ENCODE measurements at regions not wholly inside any gene's neighbourhood (a gene's known extent, or its start where the extent isn't known, plus 50 kb on each side); places are given as distances from the start of the nearest gene placed in this dataset.
"Not testable (repeated sequence)": the region's sequence is repeated elsewhere in the genome, so short reads cannot be mapped to it uniquely, and the experiment has no call there.

DNA sequence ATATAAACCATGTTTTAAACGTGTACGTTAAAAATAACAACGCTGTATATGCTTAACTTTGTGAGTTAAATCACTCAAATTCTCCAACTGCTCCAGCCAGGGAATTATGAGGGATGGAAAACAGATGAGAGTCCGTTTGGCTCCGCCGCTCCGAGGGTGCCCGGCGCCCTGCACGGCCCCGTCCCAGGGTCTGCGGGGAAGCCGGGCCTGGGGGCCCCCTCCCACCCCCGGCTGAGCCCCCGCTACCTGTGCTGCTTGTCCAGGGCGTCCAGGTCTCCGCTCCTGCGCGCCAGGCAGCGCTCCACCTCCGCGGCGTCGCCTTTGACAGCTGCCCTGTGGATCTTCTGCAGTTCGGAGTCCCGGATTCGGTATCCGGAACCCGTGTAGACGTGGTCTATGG is 415.5 kb downstream of the FOXD4L4 start:
- H3K27me3 Mint-ChIP-seq (ENCODE audit: low read depth); H3K36me3 Mint-ChIP-seq (ENCODE audit: low read depth); intact Hi-C loops (cut with micrococcal nuclease); H3K9me3 Mint-ChIP-seq; DNase-seq (ENCODE audit: low spot score); H3K4me3 Mint-ChIP-seq (ENCODE audit: low read depth); H3K4me1 Mint-ChIP-seq (ENCODE audit: low read depth); H3K27ac Mint-ChIP-seq: not testable (repeated sequence)

- H3K36me3 Mint-ChIP-seq (ENCODE audit: low read depth); H3K4me1 Mint-ChIP-seq (ENCODE audit: low read depth); H3K9me3 Mint-ChIP-seq; H3K4me3 Mint-ChIP-seq (ENCODE audit: low read depth); H3K27me3 Mint-ChIP-seq (ENCODE audit: low read depth); H3K27ac Mint-ChIP-seq; intact Hi-C loops (cut with micrococcal nuclease): not testable (repeated sequence)
- peak; percentile 58 for DNase-seq (ENCODE audit: low spot score)
Observed at GRCh38 chr9:66153021-66153725, 416.2 kb downstream of the FOXD4L4 start.

GRCh38 chr9:66153971-66154691 is 417.2 kb downstream of the FOXD4L4 start:
- H3K27ac Mint-ChIP-seq; H3K4me3 Mint-ChIP-seq (ENCODE audit: low read depth); H3K4me1 Mint-ChIP-seq (ENCODE audit: low read depth); H3K36me3 Mint-ChIP-seq (ENCODE audit: low read depth); H3K27me3 Mint-ChIP-seq (ENCODE audit: low read depth); H3K9me3 Mint-ChIP-seq; intact Hi-C loops (cut with micrococcal nuclease): not testable (repeated sequence)
- peak; percentile 12 for DNase-seq (ENCODE audit: low spot score)

DNA sequence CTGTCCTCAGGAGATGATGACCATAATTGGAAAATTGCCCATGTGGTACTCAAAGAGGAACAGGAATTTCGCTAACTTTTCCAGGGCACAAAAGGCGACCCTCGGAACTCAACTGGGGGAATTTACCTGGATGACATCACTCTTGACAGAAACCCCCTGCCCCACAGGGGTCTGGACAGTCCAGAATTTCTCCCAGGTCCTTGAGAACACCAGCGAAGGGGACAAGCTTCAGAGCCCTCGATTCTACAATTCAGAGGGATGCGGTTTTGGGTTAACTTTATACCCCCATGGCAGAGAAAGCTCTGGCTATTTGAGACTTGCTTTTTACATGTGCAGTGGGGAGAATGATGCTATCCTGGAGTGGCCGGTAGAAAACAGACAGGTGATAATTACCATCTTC is 445.4 kb downstream of the FOXD4L4 start:
- DNase-seq (ENCODE audit: low spot score); H3K36me3 Mint-ChIP-seq (ENCODE audit: low read depth); H3K9me3 Mint-ChIP-seq; H3K27ac Mint-ChIP-seq; H3K27me3 Mint-ChIP-seq (ENCODE audit: low read depth); H3K4me3 Mint-ChIP-seq (ENCODE audit: low read depth); H3K4me1 Mint-ChIP-seq (ENCODE audit: low read depth); intact Hi-C loops (cut with micrococcal nuclease): not testable (repeated sequence)

DNA sequence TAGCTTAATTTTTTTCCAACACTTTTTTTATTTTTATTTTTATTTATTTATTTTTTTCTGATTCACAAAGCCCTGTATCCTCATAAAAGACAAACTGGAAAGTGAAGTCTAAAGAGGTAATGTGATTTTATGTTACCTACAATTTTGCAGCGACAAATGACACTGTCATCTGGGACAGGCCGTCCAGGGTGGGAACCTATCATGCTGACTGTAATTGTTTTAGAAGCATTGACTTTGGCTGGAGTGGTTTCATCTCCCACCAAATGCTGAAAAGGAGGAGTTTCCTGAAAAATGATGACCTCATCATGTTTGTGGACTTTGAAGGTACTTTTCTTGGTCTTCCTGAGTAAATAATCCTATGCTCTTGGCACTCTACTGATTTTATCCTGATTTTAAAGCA is 446.7 kb downstream of the FOXD4L4 start:
- H3K36me3 Mint-ChIP-seq (ENCODE audit: low read depth); DNase-seq (ENCODE audit: low spot score); H3K27ac Mint-ChIP-seq; H3K27me3 Mint-ChIP-seq (ENCODE audit: low read depth); intact Hi-C loops (cut with micrococcal nuclease); H3K4me3 Mint-ChIP-seq (ENCODE audit: low read depth); H3K4me1 Mint-ChIP-seq (ENCODE audit: low read depth); H3K9me3 Mint-ChIP-seq: not testable (repeated sequence)

DNA sequence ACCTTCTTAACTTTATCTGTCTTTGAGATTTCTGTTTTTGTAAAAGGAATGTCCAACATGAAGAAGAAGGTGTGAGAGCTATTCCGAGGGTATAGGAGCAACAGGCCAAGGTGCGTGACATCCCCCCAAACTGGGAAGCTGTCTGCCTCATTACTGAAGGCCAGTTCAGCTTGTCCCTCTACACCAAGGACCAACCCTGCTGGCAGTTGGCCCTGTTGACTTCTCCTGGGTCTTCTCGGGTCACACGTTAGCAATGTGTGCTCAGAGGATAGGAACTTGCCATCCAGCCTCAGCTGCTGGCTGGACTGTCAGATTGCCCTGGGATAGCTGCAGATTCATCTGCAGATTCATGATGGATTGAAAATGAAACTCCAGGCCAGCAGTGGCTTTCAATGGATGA is 460.3 kb downstream of the FOXD4L4 start:
- H3K4me1 Mint-ChIP-seq (ENCODE audit: low read depth); H3K36me3 Mint-ChIP-seq (ENCODE audit: low read depth); DNase-seq (ENCODE audit: low spot score); H3K27me3 Mint-ChIP-seq (ENCODE audit: low read depth); intact Hi-C loops (cut with micrococcal nuclease); H3K27ac Mint-ChIP-seq; H3K9me3 Mint-ChIP-seq; H3K4me3 Mint-ChIP-seq (ENCODE audit: low read depth): not testable (repeated sequence)

- H3K27me3 Mint-ChIP-seq (ENCODE audit: low read depth); intact Hi-C loops (cut with micrococcal nuclease); H3K4me1 Mint-ChIP-seq (ENCODE audit: low read depth); DNase-seq (ENCODE audit: low spot score); H3K36me3 Mint-ChIP-seq (ENCODE audit: low read depth); H3K27ac Mint-ChIP-seq; H3K4me3 Mint-ChIP-seq (ENCODE audit: low read depth); H3K9me3 Mint-ChIP-seq: not testable (repeated sequence)
Observed at GRCh38 chr9:66198421-66198820, 461.5 kb downstream of the FOXD4L4 start.

DNA sequence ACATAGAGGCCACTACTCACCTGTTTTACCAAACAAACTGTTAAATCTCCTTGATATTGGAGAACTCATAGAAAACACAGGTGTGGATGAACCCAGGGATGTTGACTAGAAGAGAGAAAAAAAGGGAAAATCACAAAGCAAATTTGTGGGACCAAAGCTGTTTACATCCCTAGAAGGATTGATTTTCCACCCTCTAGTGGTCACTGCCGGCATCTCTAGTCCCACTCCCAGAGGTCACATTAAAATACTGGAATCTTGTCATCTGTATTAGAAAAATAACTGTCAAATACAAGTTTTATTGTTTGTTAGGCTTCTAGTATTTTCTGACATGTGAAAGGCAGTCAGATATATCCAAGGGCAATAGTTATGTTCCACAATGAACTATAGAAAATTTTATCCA is 469.7 kb downstream of the FOXD4L4 start:
- H3K36me3 Mint-ChIP-seq (ENCODE audit: low read depth); intact Hi-C loops (cut with micrococcal nuclease); H3K4me1 Mint-ChIP-seq (ENCODE audit: low read depth); H3K27me3 Mint-ChIP-seq (ENCODE audit: low read depth); H3K9me3 Mint-ChIP-seq; H3K4me3 Mint-ChIP-seq (ENCODE audit: low read depth); DNase-seq (ENCODE audit: low spot score); H3K27ac Mint-ChIP-seq: not testable (repeated sequence)

DNA sequence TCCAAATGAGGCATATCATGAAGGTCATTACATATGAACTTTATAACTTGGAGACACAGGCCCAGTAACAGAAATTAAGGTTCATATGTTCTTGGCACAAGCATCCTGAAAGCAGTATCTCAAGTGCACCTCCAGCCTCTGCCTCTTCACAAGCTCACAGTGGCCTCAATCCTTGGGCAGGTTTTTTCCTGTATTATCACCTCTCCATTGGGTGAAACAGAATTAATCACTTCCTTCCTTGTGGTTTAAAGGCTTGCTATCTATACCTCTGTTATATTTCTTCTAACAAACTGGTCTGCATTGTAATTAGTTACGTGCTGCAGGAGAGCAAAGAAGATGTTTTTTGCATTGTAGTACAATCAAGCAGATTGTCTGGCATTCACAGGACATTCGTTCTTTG is 471.0 kb downstream of the FOXD4L4 start:
- H3K4me3 Mint-ChIP-seq (ENCODE audit: low read depth); H3K4me1 Mint-ChIP-seq (ENCODE audit: low read depth); H3K27ac Mint-ChIP-seq; H3K9me3 Mint-ChIP-seq; H3K27me3 Mint-ChIP-seq (ENCODE audit: low read depth); intact Hi-C loops (cut with micrococcal nuclease); DNase-seq (ENCODE audit: low spot score); H3K36me3 Mint-ChIP-seq (ENCODE audit: low read depth): not testable (repeated sequence)

DNA sequence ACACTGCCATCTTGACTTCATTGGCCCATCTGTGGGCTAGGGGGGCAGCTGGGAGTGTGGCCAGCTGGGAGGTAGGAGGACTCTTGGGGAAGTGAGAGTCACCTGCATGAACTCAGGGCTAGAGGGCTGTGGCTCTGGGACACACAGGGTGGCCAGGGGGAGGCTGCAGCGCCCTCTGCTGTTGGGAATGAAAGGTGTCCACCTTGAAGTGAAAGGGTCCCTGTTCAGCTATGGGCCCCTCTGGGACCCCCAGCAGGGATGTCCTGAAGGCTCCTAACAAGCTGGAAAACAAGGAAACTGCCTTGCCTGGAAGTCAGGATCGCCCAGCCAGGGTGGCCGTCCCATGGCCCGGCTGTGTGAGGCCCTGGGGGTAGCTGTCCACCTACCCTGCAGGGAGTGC is 507.8 kb downstream of the FOXD4L4 start:
- H3K4me3 Mint-ChIP-seq (ENCODE audit: low read depth); H3K4me1 Mint-ChIP-seq (ENCODE audit: low read depth); H3K9me3 Mint-ChIP-seq; intact Hi-C loops (cut with micrococcal nuclease); DNase-seq (ENCODE audit: low spot score); H3K27ac Mint-ChIP-seq; H3K36me3 Mint-ChIP-seq (ENCODE audit: low read depth); H3K27me3 Mint-ChIP-seq (ENCODE audit: low read depth): not testable (repeated sequence)

GRCh38 chr9:66245481-66245880 is 508.5 kb downstream of the FOXD4L4 start:
- intact Hi-C loops (cut with micrococcal nuclease), result not testable (repeated sequence)

GRCh38 chr9:66257581-66257980 is 520.6 kb downstream of the FOXD4L4 start:
- H3K9me3 Mint-ChIP-seq; H3K27ac Mint-ChIP-seq; H3K27me3 Mint-ChIP-seq (ENCODE audit: low read depth); DNase-seq (ENCODE audit: low spot score); H3K4me1 Mint-ChIP-seq (ENCODE audit: low read depth); H3K4me3 Mint-ChIP-seq (ENCODE audit: low read depth); intact Hi-C loops (cut with micrococcal nuclease); H3K36me3 Mint-ChIP-seq (ENCODE audit: low read depth): not testable (repeated sequence)

More at GRCh38 chr9:66245481-66245880, 508.5 kb downstream of the FOXD4L4 start:
- not testable (repeated sequence) for H3K9me3 Mint-ChIP-seq; H3K36me3 Mint-ChIP-seq (ENCODE audit: low read depth); H3K4me3 Mint-ChIP-seq (ENCODE audit: low read depth); H3K27me3 Mint-ChIP-seq (ENCODE audit: low read depth); H3K27ac Mint-ChIP-seq; DNase-seq (ENCODE audit: low spot score); H3K4me1 Mint-ChIP-seq (ENCODE audit: low read depth)

- H3K4me1 Mint-ChIP-seq (ENCODE audit: low read depth); DNase-seq (ENCODE audit: low spot score); H3K9me3 Mint-ChIP-seq; H3K4me3 Mint-ChIP-seq (ENCODE audit: low read depth); intact Hi-C loops (cut with micrococcal nuclease); H3K27me3 Mint-ChIP-seq (ENCODE audit: low read depth); H3K27ac Mint-ChIP-seq; H3K36me3 Mint-ChIP-seq (ENCODE audit: low read depth): not testable (repeated sequence)
Observed at GRCh38 chr9:66261576-66261975, 524.6 kb downstream of the FOXD4L4 start.

Measured in activated T-helper 2 cell treated with anti-CD3 and anti-CD28 coated beads, Interferon-gamma antibody, Interleukin-2, Interleukin-4, amounts not matched to agents 10 μg/mL and 5 μg/mL and 100 μg/mL, durations not matched to agents 14 hours and 24 hours and 36 hours (primary cell).